ENCODE measurements at regions not wholly inside any gene's neighbourhood (a gene's known extent, or its start where the extent isn't known, plus 50 kb on each side); places are given as distances from the start of the nearest gene placed in this dataset.

- Mint-ChIP-seq H3K4me1 (ENCODE audit: low read depth, unreplicated experiment) (no peaks in the 10 kb centered on the region), H3K9me3 (ENCODE audit: unreplicated experiment) (no peaks in the 10 kb centered on the region), H3K27me3 (ENCODE audit: insufficient read depth, unreplicated experiment) (peaks cover 5% of the 10 kb centered on the region), H3K36me3 (ENCODE audit: insufficient read depth, unreplicated experiment) (no peaks in the 10 kb centered on the region), H3K4me3 (ENCODE audit: unreplicated experiment) (no peak overlapping the region), H3K27ac (ENCODE audit: unreplicated experiment) (no peak overlapping the region)
- no peak for DNase-seq
- Histone ChIP-seq H3K9me3 (no peaks in the 10 kb centered on the region), H3K27me3 (replicated peaks; ENCODE audit: control insufficient read depth, insufficient read depth, low read length) (no peaks in the 10 kb centered on the region), H3K4me1 (no peaks in the 10 kb centered on the region), H3K36me3 (ENCODE audit: control insufficient read depth, insufficient read depth, low read length) (no peaks in the 10 kb centered on the region), H3K4me3 (ENCODE audit: low read depth, low read length) (no peak overlapping the region)
- BruUV-seq (replicated peaks) = no TSS peak
- no peak for TF ChIP-seq CTCF (IDR thresholded peaks at IDR 0.05; ENCODE audit: insufficient read depth in 1 of 2, low read depth in 1 of 2, low read length in 1 of 2, severe bottlenecking in 1 of 2, unreplicated experiment in 1 of 2)
- intact Hi-C loops (cut with micrococcal nuclease; ENCODE audit: unreplicated experiment) = no loop called here
- ChIA-PET POLR2A (no interaction called here), CTCF (no interaction called here)
Observed at GRCh38 chr12:28771968-28772367, 377.1 kb upstream of the FAR2 start.

GRCh38 chr12:28775556-28775955, 373.5 kb upstream of the FAR2 start:
- no peak for DNase-seq
- POLR2A ChIA-PET = no interaction called here
- H3K27me3 Mint-ChIP-seq (ENCODE audit: insufficient read depth, unreplicated experiment) = peaks cover 2% of the 10 kb centered on the region
- no peak for TF ChIP-seq CTCF (IDR thresholded peaks at IDR 0.05; ENCODE audit: insufficient read depth in 1 of 2, low read depth in 1 of 2, low read length in 1 of 2, severe bottlenecking in 1 of 2, unreplicated experiment in 1 of 2)
- no peaks in the 10 kb centered on the region for H3K36me3 ChIP-seq (ENCODE audit: control insufficient read depth, insufficient read depth, low read length)
- H3K9me3 Mint-ChIP-seq (ENCODE audit: unreplicated experiment) = no peaks in the 10 kb centered on the region
- H3K4me3 Mint-ChIP-seq (ENCODE audit: unreplicated experiment) = no peak overlapping the region
- CTCF ChIA-PET = no interaction called here
- no peaks in the 10 kb centered on the region for H3K36me3 Mint-ChIP-seq (ENCODE audit: insufficient read depth, unreplicated experiment)
- no peaks in the 10 kb centered on the region for H3K9me3 ChIP-seq
- intact Hi-C loops (cut with micrococcal nuclease; ENCODE audit: unreplicated experiment) = no loop called here
- H3K4me3 ChIP-seq (ENCODE audit: low read depth, low read length) = no peak overlapping the region
- H3K27ac Mint-ChIP-seq (ENCODE audit: unreplicated experiment) = no peak overlapping the region
- no peaks in the 10 kb centered on the region for H3K4me1 Mint-ChIP-seq (ENCODE audit: low read depth, unreplicated experiment)
- H3K4me1 ChIP-seq = no peaks in the 10 kb centered on the region
- H3K27me3 ChIP-seq (replicated peaks; ENCODE audit: control insufficient read depth, insufficient read depth, low read length) = no peaks in the 10 kb centered on the region
- BruUV-seq (replicated peaks) = no TSS peak

- Histone ChIP-seq H3K4me1 (no peaks in the 10 kb centered on the region), H3K4me3 (ENCODE audit: low read depth, low read length) (no peak overlapping the region), H3K27me3 (replicated peaks; ENCODE audit: control insufficient read depth, insufficient read depth, low read length) (no peaks in the 10 kb centered on the region), H3K9me3 (no peaks in the 10 kb centered on the region), H3K36me3 (ENCODE audit: control insufficient read depth, insufficient read depth, low read length) (no peaks in the 10 kb centered on the region)
- ChIA-PET CTCF (no interaction called here), POLR2A (no interaction called here)
- H3K9me3 Mint-ChIP-seq (ENCODE audit: unreplicated experiment) = no peaks in the 10 kb centered on the region
- intact Hi-C loops (cut with micrococcal nuclease; ENCODE audit: unreplicated experiment) = no loop called here
- BruUV-seq (replicated peaks) = no TSS peak
- no peaks in the 10 kb centered on the region for H3K4me1 Mint-ChIP-seq (ENCODE audit: low read depth, unreplicated experiment)
- peaks cover 5% of the 10 kb centered on the region for H3K27me3 Mint-ChIP-seq (ENCODE audit: insufficient read depth, unreplicated experiment)
- no peak for DNase-seq
- H3K27ac Mint-ChIP-seq (ENCODE audit: unreplicated experiment) = no peak overlapping the region
- no peaks in the 10 kb centered on the region for H3K36me3 Mint-ChIP-seq (ENCODE audit: insufficient read depth, unreplicated experiment)
- no peak for TF ChIP-seq CTCF (IDR thresholded peaks at IDR 0.05; ENCODE audit: insufficient read depth in 1 of 2, low read depth in 1 of 2, low read length in 1 of 2, severe bottlenecking in 1 of 2, unreplicated experiment in 1 of 2)
- H3K4me3 Mint-ChIP-seq (ENCODE audit: unreplicated experiment) = no peak overlapping the region
Observed at GRCh38 chr12:28776220-28776619, 372.9 kb upstream of the FAR2 start.
